A673 (cell line): ENCODE measurements at regions not wholly inside any gene's neighbourhood (a gene's known extent, or its start where the extent isn't known, plus 50 kb on each side); places are given as distances from the start of the nearest gene placed in this dataset.

Experiments
- EZH2 ChIP-seq: fragments of 200-600 bp; sonication (generic); IDR thresholded peaks from 2 replicates; pipeline ENCODE4 v1.6.1; 2017; ENCODE audit warnings: borderline replicate concordance, low read depth, mild to moderate bottlenecking, mixed read lengths, antibody characterized with exemption, low read length; ENCODE audit not compliant: poor library complexity, severe bottlenecking
- TF ChIP-seq, protein P1 (sequence below): fragments of 300-800, 200-600 bp; sonication (generic); conservative IDR thresholded peaks from 2 replicates; pipeline ENCODE4 v1.5.1; 2017; ENCODE audit warnings: low read depth, mild to moderate bottlenecking, antibody characterized with exemption, low read length, moderate library complexity, mixed read lengths

DNA sequence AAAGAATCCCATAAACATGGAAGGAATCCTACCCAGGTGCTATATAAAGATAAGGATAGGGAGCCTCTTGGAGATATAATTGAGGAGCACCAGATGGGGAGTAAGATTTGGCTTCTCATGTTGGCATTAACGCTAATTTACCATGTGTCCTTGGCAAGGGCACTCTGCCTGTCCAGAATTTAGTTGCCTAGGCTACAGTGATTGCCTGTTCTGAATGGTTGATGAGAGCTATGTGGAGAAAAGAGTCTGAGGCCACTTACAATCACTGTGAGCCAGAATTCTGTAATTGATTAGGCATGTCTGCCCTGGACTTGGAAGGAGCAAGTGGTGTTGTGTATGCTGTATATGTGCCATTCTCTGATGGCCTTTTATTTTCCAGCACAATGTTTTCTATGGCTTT is 1101.2 kb upstream of the RBFOX1 start:
- TF ChIP-seq, protein P1, sequence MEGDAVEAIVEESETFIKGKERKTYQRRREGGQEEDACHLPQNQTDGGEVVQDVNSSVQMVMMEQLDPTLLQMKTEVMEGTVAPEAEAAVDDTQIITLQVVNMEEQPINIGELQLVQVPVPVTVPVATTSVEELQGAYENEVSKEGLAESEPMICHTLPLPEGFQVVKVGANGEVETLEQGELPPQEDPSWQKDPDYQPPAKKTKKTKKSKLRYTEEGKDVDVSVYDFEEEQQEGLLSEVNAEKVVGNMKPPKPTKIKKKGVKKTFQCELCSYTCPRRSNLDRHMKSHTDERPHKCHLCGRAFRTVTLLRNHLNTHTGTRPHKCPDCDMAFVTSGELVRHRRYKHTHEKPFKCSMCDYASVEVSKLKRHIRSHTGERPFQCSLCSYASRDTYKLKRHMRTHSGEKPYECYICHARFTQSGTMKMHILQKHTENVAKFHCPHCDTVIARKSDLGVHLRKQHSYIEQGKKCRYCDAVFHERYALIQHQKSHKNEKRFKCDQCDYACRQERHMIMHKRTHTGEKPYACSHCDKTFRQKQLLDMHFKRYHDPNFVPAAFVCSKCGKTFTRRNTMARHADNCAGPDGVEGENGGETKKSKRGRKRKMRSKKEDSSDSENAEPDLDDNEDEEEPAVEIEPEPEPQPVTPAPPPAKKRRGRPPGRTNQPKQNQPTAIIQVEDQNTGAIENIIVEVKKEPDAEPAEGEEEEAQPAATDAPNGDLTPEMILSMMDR, result no peak
- TF ChIP-seq EZH2, result no peak
